Liver (tissue), 8 donors: ENCODE measurements at regions not wholly inside any gene's neighbourhood (a gene's known extent, or its start where the extent isn't known, plus 50 kb on each side); places are given as distances from the start of the nearest gene placed in this dataset.

Experiments
- DNase-seq: peaks from one replicate; pipeline ENCODE4 v3.0.0-alpha.2; 2017; ENCODE audit warnings: low spot score
- H3K27ac ChIP-seq, 2 donors: one replicate each; pipeline ENCODE4 v1.7.0; 2013; ENCODE audit warnings: inconsistent platforms in 2 of 2, low read length in 2 of 2, control low read depth in 1 of 2, low read depth in 1 of 2, mild to moderate bottlenecking in 1 of 2
- H3K27me3 ChIP-seq, 4 donors: one replicate each; pipeline versions ENCODE4 v1.6.1 to v1.7.0; 2013; ENCODE audit warnings: low read length in 3 of 4, inconsistent platforms in 1 of 4, mild to moderate bottlenecking in 1 of 4, moderate library complexity in 1 of 4; ENCODE audit not compliant: control insufficient read depth in 4 of 4, insufficient read depth in 4 of 4
- H3K36me3 ChIP-seq, 4 donors: one replicate each; pipeline versions ENCODE4 v1.6.1 to v1.7.0; 2013; ENCODE audit warnings: low read length in 3 of 4, mild to moderate bottlenecking in 3 of 4, low read depth in 1 of 4, moderate library complexity in 1 of 4; ENCODE audit not compliant: control insufficient read depth in 4 of 4, insufficient read depth in 3 of 4
- H3K4me1 ChIP-seq, 4 donors: one replicate each; pipeline versions ENCODE4 v1.6.1 to v1.7.0; 2013; ENCODE audit warnings: low read length in 3 of 4, mild to moderate bottlenecking in 3 of 4, moderate library complexity in 1 of 4; ENCODE audit not compliant: control insufficient read depth in 4 of 4, insufficient read depth in 4 of 4
- H3K4me3 ChIP-seq, 3 donors: one replicate each; pipeline versions ENCODE4 v1.6.1 to v1.7.0; 2013; ENCODE audit warnings: low read length in 3 of 3, control low read depth in 1 of 3, low read depth in 1 of 3, mild to moderate bottlenecking in 1 of 3
- H3K9ac ChIP-seq, 2 donors: one replicate each; pipeline ENCODE4 v1.7.0; 2013; ENCODE audit warnings: low read length in 2 of 2, mild to moderate bottlenecking in 2 of 2, moderate library complexity in 2 of 2, control low read depth in 1 of 2, low read depth in 1 of 2
- H3K9me3 ChIP-seq, 4 donors: one replicate each; pipeline versions ENCODE4 v1.6.1 to v1.7.0; 2013; ENCODE audit warnings: low read length in 3 of 4; ENCODE audit not compliant: control insufficient read depth in 4 of 4
- EGR1 ChIP-seq, 2 donors: IDR thresholded peaks; 2 replicates each; pipeline ENCODE4 v1.6.1; 2016 to 2018; ENCODE audit warnings: antibody characterized with exemption in 2 of 2, low read depth in 2 of 2
- FOXA2 ChIP-seq: IDR thresholded peaks from 2 replicates; pipeline ENCODE4 v1.6.1; 2016; ENCODE audit warnings: antibody characterized with exemption
- HNF4A ChIP-seq, 2 donors: conservative IDR thresholded peaks; 2 replicates each; pipeline ENCODE4 v1.6.1; 2016; ENCODE audit warnings: antibody characterized with exemption in 2 of 2, mild to moderate bottlenecking in 2 of 2
- HNF4G ChIP-seq: IDR thresholded peaks from 2 replicates; pipeline ENCODE4 v1.6.1; 2016; ENCODE audit warnings: antibody characterized with exemption
- JUND ChIP-seq, 2 donors: IDR thresholded peaks; 2 replicates each; pipeline ENCODE4 v1.6.1; 2016; ENCODE audit warnings: antibody characterized with exemption in 2 of 2
- NR2F2 ChIP-seq: IDR thresholded peaks from 2 replicates; pipeline ENCODE4 v1.6.1; 2016; ENCODE audit warnings: antibody characterized with exemption
- RAD21 ChIP-seq, 2 donors: IDR thresholded peaks; 2 replicates each; pipeline ENCODE4 v1.6.1; 2016; ENCODE audit warnings: antibody characterized with exemption in 2 of 2, mild to moderate bottlenecking in 2 of 2
- RXRA ChIP-seq, 2 donors: IDR thresholded peaks; 2 replicates each; pipeline ENCODE4 v1.6.1; 2017 to 2018; ENCODE audit warnings: antibody characterized with exemption in 2 of 2, mild to moderate bottlenecking in 1 of 2
- SP1 ChIP-seq: IDR thresholded peaks from 2 replicates; pipeline ENCODE4 v1.6.1; 2018; ENCODE audit warnings: antibody characterized with exemption, mild to moderate bottlenecking
- WGBS: extraction: QIAGEN DNeasy Blood & Tissue Kit; methylation state at CpG from one replicate; pipeline ENCODE4 v1.1.7; 2013; 5-methylcytosine and 5-hydroxymethylcytosine counted together
- TF ChIP-seq, protein P1 (sequence below): IDR thresholded peaks from 2 replicates; pipeline ENCODE4 v1.6.1; 2016; ENCODE audit warnings: antibody characterized with exemption, mild to moderate bottlenecking
- TF ChIP-seq, protein P2 (sequence below): IDR thresholded peaks from 2 replicates; pipeline ENCODE4 v1.6.1; 2016; ENCODE audit warnings: antibody characterized with exemption
- TF ChIP-seq, protein P3 (sequence below): fragments of 150-350 bp; IDR thresholded peaks from 2 replicates; pipeline ENCODE4 v1.5.1; 2017; ENCODE audit warnings: improper control_type of control experiment, low read depth, low read length; ENCODE audit not compliant: missing input control
- TF ChIP-seq, protein P4 (sequence below): IDR thresholded peaks from 2 replicates; pipeline ENCODE4 v1.6.1; 2016; ENCODE audit warnings: antibody characterized with exemption
- TF ChIP-seq, protein P5 (sequence below): IDR thresholded peaks from 2 replicates; pipeline ENCODE4 v1.6.1; 2016; ENCODE audit warnings: antibody characterized with exemption
- donor health status: healthy.
- donor health status: healthy.
- donor health status: healthy.
- donor health status: healthy.
- donor health status: healthy.

DNA sequence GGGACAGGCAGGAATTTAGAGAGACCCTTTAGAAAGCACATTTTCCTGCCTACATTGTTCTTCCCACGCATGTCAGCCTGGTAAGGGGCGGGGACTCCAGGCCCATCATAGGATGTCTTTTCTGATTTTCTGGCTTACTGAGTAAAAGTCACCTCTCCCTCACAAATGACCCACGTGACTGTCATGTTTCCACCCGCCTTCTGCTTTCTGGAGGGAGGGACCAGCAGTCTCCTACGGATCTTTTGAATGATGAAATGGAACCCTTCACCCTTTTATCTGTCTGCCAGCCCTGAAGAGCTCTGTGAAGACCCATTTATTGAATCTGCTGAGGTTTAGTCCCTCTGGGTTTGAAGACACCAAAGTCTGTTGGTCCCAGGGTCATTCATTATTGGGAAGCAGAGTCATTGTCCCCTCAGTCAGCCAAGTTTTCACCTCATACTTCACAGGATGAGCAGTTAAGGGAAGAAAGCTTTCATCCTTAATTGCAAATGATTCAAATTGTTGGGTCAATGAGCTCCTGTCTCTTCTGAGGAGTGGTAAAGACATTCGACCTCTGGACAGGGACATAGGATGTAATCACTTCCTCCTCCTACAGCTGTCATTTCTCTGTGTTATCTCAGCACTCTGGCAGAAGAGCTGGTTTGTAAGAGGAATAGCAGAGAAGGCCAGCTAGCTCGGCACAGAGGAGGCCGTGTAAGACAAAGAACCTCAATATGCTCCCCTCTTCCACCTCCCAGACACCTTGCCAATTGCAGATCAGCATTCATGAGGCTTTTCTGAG is 446.1 kb downstream of the HS3ST3B1 start:
- WGBS, result 73% methylated on average over 8 of the region's 8 CpGs
- Histone ChIP-seq H3K4me1 (no peaks in the 10 kb centered on the region), H3K4me3 (no peak overlapping the region), H3K9me3 (no peaks in the 10 kb centered on the region), H3K27me3 (no peaks in the 10 kb centered on the region), H3K36me3 (no peaks in the 10 kb centered on the region), H3K9ac (no peak overlapping the region), H3K27ac (no peak overlapping the region)
- no peak for DNase-seq
- peak; percentile 67 to 72 for TF ChIP-seq RXRA (IDR thresholded peaks at IDR 0.05)
- no peak for TF ChIP-seq EGR1 (IDR thresholded peaks at IDR 0.05; ENCODE audit: low read depth in 2 of 2)
- no peak for TF ChIP-seq HNF4A (conservative IDR thresholded peaks at IDR 0.05)
- no peak for TF ChIP-seq NR2F2
- TF ChIP-seq, protein P1, sequence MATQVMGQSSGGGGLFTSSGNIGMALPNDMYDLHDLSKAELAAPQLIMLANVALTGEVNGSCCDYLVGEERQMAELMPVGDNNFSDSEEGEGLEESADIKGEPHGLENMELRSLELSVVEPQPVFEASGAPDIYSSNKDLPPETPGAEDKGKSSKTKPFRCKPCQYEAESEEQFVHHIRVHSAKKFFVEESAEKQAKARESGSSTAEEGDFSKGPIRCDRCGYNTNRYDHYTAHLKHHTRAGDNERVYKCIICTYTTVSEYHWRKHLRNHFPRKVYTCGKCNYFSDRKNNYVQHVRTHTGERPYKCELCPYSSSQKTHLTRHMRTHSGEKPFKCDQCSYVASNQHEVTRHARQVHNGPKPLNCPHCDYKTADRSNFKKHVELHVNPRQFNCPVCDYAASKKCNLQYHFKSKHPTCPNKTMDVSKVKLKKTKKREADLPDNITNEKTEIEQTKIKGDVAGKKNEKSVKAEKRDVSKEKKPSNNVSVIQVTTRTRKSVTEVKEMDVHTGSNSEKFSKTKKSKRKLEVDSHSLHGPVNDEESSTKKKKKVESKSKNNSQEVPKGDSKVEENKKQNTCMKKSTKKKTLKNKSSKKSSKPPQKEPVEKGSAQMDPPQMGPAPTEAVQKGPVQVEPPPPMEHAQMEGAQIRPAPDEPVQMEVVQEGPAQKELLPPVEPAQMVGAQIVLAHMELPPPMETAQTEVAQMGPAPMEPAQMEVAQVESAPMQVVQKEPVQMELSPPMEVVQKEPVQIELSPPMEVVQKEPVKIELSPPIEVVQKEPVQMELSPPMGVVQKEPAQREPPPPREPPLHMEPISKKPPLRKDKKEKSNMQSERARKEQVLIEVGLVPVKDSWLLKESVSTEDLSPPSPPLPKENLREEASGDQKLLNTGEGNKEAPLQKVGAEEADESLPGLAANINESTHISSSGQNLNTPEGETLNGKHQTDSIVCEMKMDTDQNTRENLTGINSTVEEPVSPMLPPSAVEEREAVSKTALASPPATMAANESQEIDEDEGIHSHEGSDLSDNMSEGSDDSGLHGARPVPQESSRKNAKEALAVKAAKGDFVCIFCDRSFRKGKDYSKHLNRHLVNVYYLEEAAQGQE, result no peak
- peak; percentile 19 for TF ChIP-seq SP1
- no peak for TF ChIP-seq FOXA2

DNA sequence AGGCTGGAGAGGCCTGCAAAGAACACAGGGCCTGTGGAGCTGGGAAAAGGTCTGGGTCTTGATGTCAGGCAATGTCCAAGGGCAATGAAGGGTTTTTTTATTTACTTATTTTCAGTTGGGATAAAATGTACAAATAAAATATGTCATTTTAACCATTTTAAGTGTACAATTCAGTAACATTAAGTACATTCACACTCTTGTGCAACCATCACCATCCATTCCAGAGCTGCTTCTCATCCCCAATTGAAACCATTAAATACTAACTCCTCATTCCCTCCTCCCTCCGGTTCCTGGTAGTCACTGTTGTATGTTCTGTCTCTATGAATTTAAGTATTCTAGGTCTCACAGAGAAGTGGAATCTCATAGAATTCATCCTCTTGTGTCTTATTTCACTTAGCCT is 444.7 kb downstream of the HS3ST3B1 start:
- 92% methylated on average over 1 of the region's 1 CpG for WGBS

DNA sequence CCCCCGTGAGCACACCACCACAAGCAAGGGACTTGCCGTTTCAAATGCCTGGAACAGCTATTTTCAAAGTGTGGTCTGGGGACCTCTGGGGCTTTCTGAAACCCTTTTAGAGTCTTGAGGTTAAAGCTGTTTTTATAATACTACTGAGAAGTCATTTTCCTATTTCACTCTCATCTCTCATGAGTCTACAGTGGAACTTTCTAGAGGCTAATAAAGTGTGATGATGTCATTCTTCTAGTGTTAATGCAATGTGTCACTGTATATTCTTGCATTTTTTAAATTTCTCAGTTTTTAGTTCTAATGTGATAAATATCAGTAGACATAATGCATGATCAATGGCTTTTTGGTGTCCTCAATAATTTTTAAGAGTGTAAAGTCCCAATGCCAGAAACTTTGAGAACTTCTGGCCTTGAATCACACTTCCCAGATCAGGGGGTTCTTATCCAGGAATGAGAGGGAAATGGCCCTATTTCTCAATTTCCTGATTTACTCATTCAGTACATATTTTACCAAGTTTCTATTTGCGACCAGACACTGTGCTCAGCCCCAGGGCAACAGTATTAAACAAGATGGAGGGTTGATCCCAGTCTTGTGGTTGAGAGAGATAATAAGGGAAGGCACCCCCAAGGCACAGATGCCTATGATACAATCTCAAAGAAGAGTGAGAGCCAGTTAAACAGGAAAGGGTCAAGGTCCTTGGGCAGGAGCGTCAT is 444.0 kb downstream of the HS3ST3B1 start:
- Histone ChIP-seq H3K4me3 (no peak overlapping the region), H3K36me3 (no peaks in the 10 kb centered on the region), H3K9ac (no peak overlapping the region), H3K27me3 (no peaks in the 10 kb centered on the region), H3K27ac (no peak overlapping the region), H3K4me1 (no peaks in the 10 kb centered on the region), H3K9me3 (no peaks in the 10 kb centered on the region)
- 86% methylated on average over 4 of the region's 4 CpGs for WGBS
- no peak for DNase-seq
- TF ChIP-seq, protein P1, result no peak
- no peak for TF ChIP-seq HNF4G
- no peak for TF ChIP-seq FOXA2
- TF ChIP-seq, protein P2, sequence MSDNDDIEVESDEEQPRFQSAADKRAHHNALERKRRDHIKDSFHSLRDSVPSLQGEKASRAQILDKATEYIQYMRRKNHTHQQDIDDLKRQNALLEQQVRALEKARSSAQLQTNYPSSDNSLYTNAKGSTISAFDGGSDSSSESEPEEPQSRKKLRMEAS, result no peak
- no peak for TF ChIP-seq EGR1 (IDR thresholded peaks at IDR 0.05; ENCODE audit: low read depth in 2 of 2)
- TF ChIP-seq, protein P3, sequence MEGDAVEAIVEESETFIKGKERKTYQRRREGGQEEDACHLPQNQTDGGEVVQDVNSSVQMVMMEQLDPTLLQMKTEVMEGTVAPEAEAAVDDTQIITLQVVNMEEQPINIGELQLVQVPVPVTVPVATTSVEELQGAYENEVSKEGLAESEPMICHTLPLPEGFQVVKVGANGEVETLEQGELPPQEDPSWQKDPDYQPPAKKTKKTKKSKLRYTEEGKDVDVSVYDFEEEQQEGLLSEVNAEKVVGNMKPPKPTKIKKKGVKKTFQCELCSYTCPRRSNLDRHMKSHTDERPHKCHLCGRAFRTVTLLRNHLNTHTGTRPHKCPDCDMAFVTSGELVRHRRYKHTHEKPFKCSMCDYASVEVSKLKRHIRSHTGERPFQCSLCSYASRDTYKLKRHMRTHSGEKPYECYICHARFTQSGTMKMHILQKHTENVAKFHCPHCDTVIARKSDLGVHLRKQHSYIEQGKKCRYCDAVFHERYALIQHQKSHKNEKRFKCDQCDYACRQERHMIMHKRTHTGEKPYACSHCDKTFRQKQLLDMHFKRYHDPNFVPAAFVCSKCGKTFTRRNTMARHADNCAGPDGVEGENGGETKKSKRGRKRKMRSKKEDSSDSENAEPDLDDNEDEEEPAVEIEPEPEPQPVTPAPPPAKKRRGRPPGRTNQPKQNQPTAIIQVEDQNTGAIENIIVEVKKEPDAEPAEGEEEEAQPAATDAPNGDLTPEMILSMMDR, result no peak
- TF ChIP-seq RAD21 (IDR thresholded peaks at IDR 0.05), result no peak
- no peak for TF ChIP-seq HNF4A (conservative IDR thresholded peaks at IDR 0.05)
- TF ChIP-seq, protein P4, sequence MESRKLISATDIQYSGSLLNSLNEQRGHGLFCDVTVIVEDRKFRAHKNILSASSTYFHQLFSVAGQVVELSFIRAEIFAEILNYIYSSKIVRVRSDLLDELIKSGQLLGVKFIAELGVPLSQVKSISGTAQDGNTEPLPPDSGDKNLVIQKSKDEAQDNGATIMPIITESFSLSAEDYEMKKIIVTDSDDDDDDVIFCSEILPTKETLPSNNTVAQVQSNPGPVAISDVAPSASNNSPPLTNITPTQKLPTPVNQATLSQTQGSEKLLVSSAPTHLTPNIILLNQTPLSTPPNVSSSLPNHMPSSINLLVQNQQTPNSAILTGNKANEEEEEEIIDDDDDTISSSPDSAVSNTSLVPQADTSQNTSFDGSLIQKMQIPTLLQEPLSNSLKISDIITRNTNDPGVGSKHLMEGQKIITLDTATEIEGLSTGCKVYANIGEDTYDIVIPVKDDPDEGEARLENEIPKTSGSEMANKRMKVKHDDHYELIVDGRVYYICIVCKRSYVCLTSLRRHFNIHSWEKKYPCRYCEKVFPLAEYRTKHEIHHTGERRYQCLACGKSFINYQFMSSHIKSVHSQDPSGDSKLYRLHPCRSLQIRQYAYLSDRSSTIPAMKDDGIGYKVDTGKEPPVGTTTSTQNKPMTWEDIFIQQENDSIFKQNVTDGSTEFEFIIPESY, result no peak
- no peak for TF ChIP-seq JUND (IDR thresholded peaks at IDR 0.05)

More for the DNA sequence above, 444.7 kb downstream of the HS3ST3B1 start:
- H3K4me3 ChIP-seq, result no peak overlapping the region
- no peak overlapping the region for H3K9ac ChIP-seq
- no peaks in the 10 kb centered on the region for H3K9me3 ChIP-seq
- no peak overlapping the region for H3K27ac ChIP-seq
- no peak for TF ChIP-seq NR2F2
- TF ChIP-seq, protein P5, sequence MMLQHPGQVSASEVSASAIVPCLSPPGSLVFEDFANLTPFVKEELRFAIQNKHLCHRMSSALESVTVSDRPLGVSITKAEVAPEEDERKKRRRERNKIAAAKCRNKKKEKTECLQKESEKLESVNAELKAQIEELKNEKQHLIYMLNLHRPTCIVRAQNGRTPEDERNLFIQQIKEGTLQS, result no peak
- no peak for DNase-seq
- no peaks in the 10 kb centered on the region for H3K4me1 ChIP-seq
- no peaks in the 10 kb centered on the region for H3K36me3 ChIP-seq
- H3K27me3 ChIP-seq, result no peaks in the 10 kb centered on the region
